Stimulated activated CD4-positive, alpha-beta T cell treated with anti-CD3 and anti-CD28 coated beads, Interleukin-2, amount 100 ng/mL, for 24 hours (primary cell): ENCODE measurements at regions not wholly inside any gene's neighbourhood (a gene's known extent, or its start where the extent isn't known, plus 50 kb on each side); places are given as distances from the start of the nearest gene placed in this dataset.
A peak's percentile ranks its signal among the peaks of the same experiment; 100 is the strongest.

Source experiments
- DNase-seq, 2 donors: peaks; one replicate each; pipeline ENCODE4 v3.0.0-alpha.2; 2020

- no peak for DNase-seq
Measured at GRCh38 chr13:34129436-34129835, 311.5 kb downstream of the RFC3 start.

GRCh38 chr13:34137200-34137599 lies 319.3 kb downstream of the RFC3 start:
- DNase-seq: no peak

DNA sequence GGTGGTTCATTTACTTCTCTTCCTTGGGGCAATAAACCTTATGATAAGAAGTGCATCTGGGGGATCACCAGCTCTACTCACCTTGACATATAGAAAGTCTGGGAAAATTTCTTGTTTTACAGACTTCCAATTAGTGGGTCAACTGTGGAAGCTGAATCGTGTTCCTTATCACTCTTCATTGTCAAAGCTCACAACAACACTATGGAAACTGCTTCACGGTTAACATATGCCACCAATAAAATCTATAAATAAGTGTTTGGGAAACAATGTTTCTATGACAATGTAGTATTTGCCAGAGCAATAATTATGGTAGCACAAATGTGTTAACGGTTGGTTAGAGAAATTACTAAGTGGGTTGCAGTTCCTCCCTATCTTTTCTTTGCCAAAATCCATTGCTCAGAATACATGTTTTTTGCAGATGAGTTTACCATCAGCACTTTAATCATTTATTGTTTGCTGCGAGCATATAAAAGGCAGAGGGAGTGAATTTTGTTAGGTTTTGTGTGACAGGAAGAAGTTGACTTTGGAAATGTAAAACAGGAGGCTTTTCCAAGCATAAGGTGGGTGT lies 321.8 kb downstream of the RFC3 start:
- no peak for DNase-seq

GRCh38 chr13:34143637-34144036 lies 325.7 kb downstream of the RFC3 start:
- DNase-seq: no peak

- no peak for DNase-seq
Measured at GRCh38 chr13:34144142-34144541, 326.2 kb downstream of the RFC3 start.

- no peak for DNase-seq
Measured at GRCh38 chr13:34145061-34145460, 327.1 kb downstream of the RFC3 start.

DNA sequence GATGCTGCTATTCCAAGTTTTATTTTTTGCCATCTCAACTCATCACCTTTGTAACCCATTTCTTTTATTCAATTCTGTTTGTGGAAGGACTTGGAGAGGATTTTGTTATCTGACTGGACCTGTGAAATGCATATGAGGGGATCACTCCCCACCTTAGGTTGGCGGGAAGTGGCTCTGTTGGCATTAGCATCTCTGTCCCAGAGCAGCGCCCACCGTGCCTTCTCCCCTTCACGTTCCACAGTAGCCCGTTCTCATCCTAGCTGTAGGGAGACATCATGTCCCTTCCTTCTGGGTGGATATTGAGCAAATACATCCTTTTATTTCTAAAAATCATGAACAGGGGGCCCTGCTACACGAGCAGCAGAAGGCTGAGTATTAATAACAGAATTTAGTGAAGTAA lies 330.4 kb downstream of the RFC3 start:
- DNase-seq: no peak

GRCh38 chr13:34151885-34152284 lies 333.9 kb downstream of the RFC3 start:
- DNase-seq: no peak

DNA sequence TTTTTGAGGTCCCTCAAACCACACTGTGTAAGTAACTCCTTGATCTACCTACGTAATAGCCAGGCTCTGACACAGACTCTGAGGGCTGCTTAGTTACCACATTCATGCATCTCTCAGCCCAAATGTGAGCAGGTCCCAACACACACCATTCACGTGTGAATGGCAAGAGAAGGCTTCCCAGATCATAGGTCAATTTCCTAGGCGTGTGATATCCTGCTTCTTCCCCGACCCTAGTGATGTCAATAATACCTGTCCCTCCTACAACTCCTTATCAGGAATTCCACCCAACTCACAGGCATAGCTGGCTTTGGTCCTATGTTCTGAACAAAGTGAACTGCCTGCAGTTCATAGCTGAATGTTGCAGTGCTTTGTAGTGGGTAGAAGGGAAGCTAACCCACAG lies 334.5 kb downstream of the RFC3 start:
- DNase-seq: no peak

- no peak for DNase-seq
Measured at GRCh38 chr13:34152996-34153395, 335.0 kb downstream of the RFC3 start.

DNA sequence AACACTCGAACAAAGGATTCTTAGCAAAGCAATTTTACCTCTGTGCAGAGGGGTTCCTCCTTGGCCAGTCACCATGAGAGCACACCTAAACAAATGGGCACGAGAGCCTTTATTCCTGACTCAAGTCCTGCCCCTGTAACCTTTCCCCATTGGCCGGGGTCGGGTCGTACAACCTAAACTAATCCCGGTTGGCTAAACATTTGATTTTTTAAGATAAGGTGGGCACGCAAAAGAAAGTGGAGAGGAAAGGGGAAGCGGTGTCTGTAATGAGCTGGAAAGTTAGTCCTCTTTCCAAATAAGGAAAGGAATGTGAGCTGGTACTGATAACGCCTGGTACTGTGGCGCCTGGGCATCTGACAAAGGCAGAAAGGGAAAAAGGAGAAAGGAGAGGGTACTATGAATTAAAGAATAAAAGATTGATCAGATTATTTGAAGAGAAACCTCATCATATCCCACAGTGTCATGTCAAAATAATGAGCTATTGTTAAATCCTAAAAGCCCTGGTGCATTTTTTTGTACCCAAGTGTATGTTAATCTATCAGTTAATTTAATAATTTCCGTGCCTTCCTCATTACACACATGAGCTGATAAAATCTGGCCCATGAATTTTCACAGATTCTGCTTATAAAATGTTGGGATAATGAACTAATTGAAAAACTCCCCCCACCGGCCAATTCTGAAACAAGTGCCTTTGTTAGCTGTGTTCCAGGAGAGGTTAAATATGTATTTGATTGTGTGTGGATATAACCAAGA lies 335.7 kb downstream of the RFC3 start:
- no peak for DNase-seq

GRCh38 chr13:34155931-34156607 lies 338.1 kb downstream of the RFC3 start:
- no peak for DNase-seq

DNA sequence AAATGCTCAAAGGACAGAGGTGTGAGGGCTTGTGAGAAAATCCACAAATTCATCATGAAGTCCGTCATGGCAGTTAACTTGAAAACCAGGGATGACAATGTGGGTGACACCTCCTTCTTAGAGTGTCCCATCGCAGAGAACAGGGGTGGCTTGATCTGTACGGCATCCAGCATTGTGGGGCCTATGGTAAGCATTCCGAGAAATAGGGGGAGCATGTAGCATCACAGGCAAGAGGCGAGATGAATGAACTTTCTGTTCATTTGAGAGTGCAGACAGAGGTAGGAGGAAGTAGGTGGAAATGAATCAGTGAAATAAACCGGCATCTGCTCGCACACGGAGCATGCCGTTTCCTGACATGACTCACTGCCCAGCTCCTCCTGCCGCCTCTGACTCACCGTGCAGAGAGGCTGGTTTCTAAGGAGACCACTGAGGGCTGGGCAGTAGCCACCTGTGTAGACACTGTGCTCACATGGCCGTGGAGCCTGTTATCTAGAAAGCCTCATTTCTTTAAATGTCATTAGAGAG lies 339.0 kb downstream of the RFC3 start:
- peak in 1 of 2 donors; percentile 53 for DNase-seq

- DNase-seq: no peak
Measured at GRCh38 chr13:34159946-34160345, 342.0 kb downstream of the RFC3 start.

DNA sequence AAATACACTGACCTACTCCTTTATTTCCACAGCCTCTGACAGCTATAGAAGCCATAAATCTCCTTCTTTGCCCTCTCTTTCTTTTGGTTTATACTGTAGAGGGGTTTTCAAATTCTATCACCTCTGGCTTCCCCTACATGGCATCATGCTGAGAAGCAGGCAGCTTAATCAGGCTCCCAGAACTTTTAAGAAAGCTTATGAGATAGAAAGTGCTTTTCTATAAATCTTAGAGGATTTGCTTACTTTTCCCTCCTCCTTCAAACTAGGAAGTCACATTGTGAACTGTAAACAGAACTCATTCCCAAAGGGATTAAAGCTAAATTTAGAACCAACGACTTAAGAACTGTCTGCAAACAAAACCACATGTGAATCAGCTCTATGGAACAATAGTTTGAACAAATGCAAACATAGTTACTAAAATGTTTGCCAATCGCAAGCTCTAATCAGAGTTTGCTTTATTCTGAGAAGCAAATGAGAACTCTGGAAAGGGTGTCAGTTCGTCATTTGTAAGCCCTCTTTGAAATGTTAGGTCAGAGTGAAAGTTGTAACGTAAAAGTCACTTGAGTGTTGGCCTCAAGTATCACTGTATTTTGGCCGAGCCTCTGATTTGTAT lies 344.1 kb downstream of the RFC3 start:
- no peak for DNase-seq

DNA sequence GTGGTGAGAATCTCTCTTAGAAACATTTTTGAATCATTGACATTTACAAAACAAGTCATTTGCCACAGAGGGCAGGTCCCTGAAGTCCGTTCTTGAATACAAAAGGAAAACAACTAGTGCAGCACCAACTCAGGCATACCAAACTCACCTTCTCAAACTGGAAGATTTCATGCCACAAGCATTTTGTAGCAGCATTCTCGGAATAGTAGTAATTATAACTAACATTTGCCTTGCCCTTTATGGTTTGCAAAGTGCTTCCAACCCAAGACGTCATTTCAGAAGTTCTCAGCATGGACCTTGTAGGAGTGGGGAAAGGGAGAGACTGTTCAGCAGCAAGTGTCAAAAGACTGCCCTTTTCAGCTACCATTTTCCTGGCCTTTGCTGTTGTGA lies 344.6 kb downstream of the RFC3 start:
- DNase-seq: no peak

DNA sequence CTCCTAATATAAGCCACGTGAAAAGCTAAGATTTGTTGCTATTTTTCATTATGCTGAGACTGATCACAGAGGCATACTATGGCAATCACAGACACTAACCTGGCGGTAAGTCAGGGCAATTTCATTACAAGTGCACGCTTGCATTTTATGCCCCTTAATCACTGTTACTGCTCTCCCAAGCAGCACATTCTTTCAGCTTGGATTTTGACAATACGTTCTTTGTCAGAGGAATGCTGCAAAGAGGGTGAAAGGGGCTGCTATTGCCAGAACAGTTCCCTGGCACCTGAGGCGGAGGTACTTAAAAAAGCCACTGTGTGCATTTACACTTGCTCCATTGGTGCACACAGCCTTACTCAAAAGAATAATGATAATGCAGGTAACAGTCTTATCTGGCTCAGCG lies 346.6 kb downstream of the RFC3 start:
- no peak for DNase-seq

DNA sequence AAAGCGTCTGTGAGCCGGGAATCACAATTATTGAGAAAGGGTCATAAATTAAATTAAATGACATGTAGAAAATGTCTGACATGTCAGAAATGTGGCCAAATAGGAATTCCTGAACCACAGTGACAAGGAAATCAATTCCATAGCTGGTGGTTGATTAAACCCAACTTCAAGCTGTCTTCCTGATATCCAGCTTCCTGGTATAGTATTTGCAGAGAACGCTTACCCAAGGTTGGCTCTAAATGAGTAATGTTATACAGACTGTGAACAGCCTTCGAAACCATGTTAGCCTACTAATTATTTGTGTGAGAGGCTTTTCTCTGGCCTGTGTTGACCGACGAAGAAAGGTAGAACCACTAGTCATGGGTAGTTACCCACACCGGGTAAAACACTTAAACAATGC lies 347.2 kb downstream of the RFC3 start:
- DNase-seq: no peak

DNA sequence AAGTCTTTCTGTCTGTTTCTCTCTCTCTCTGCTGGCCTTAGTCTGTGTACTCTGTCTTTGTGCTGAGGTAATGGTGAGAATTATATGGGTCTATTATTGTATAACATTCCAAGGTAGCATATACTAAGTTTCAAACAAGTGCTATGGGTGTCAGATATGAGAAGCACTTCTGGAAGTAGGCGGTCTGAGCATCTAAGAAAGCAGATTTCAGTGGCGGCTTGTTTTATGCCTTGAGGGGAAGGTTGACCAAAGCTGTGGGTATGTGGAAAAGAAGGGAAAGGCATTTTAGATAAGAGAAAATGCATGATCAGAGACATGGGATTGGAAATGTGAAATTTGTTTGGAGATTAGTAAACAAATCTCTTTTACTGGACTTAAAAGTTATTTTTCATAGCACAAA lies 348.5 kb downstream of the RFC3 start:
- no peak for DNase-seq

DNA sequence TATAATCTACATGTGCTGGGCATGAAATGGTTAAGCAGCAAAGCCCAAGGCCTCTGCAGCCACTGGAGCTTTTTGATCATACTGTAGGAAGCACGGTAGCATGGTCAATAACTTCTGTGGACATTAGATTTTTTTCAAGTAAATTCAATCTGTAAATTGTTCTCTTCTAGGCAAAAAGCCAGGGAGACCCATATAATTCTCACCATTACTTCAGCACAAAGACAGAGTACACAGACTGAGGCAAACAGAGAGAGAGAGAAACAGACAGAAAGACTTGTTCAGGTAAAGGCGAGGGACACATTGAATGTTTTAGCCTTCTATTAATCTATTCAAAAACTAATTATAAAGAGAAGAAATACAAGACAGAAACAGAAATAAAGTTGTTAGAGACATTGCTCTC lies 349.4 kb downstream of the RFC3 start:
- no peak for DNase-seq

DNA sequence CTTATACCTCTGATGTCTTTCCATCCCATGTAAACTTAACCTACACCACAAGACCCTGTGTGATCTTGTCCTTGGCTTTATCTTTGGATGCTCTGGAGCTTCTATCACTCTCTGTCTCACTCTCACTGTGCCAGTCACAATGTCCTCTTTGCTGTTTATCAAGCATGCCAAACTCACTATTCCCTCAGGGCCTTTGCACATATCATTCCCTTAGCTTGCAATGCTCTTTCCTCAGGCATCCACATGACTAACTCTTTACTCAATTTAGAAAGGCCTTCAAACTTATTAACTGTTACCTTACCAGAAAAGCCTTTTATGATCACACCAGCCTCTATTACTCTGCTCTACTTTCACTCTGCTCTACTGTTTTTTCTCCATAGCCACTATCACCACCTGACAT lies 354.1 kb downstream of the RFC3 start:
- no peak for DNase-seq

- no peak for DNase-seq
Measured at GRCh38 chr13:34174671-34175145, 356.8 kb downstream of the RFC3 start.

GRCh38 chr13:34175551-34175950 lies 357.6 kb downstream of the RFC3 start:
- DNase-seq: no peak

- no peak for DNase-seq
Measured at GRCh38 chr13:34176633-34177032, 358.7 kb downstream of the RFC3 start.
